ENCODE measurements at regions not wholly inside any gene's neighbourhood (a gene's known extent, or its start where the extent isn't known, plus 50 kb on each side); places are given as distances from the start of the nearest gene placed in this dataset.
"Not testable (repeated sequence)": the region's sequence is repeated elsewhere in the genome, so short reads cannot be mapped to it uniquely, and the experiment has no call there.

- Histone ChIP-seq H3K9me3 (no peaks in the 10 kb centered on the region), H3K27me3 (no peaks in the 10 kb centered on the region), H3K4me1 (ENCODE audit: control insufficient read depth in 1 of 2, insufficient read depth in 1 of 2, low read depth in 1 of 2, low read length in 1 of 2) (no peaks in the 10 kb centered on the region), H3K4me3 (ENCODE audit: low read depth in 1 of 2, low read length in 1 of 2) (no peak overlapping the region), H3K36me3 (no peaks in the 10 kb centered on the region), H3K27ac (no peak overlapping the region)
- no peak for TF ChIP-seq CTCF (IDR thresholded peaks at IDR 0.05)
These were observed 145.5 kb upstream of the POGK start for GRCh38 chr1:166693673-166694297.

DNA sequence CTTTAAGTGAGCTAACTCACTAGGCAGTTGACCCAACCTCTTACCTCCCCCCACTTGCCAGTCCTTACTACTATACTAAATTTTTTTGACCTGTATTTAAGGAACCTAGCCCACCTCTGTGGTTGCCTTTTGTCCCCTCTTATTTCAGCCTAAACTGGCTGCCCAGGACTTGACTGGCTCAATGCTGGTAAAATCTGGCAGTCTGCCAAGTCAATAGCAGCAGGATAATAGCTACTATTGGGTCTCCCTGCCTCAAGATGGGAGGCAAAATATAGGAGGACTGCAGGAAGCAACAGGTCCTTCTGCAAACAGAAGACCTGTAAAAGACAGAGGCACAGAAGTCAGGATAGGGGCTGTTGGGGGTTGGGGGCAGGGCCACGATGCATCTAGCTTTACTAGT lies 144.2 kb upstream of the POGK start:
- Histone ChIP-seq H3K4me3 (ENCODE audit: low read depth in 1 of 2, low read length in 1 of 2) (no peak overlapping the region), H3K36me3 (no peaks in the 10 kb centered on the region), H3K27me3 (no peaks in the 10 kb centered on the region), H3K4me1 (ENCODE audit: control insufficient read depth in 1 of 2, insufficient read depth in 1 of 2, low read depth in 1 of 2, low read length in 1 of 2) (no peaks in the 10 kb centered on the region), H3K9me3 (no peaks in the 10 kb centered on the region), H3K27ac (no peak overlapping the region)
- TF ChIP-seq CTCF (IDR thresholded peaks at IDR 0.05) = no peak

- H3K36me3 ChIP-seq; H3K27me3 ChIP-seq; H3K4me3 ChIP-seq (ENCODE audit: low read depth in 1 of 2, low read length in 1 of 2); H3K4me1 ChIP-seq (ENCODE audit: control insufficient read depth in 1 of 2, insufficient read depth in 1 of 2, low read depth in 1 of 2, low read length in 1 of 2); H3K9me3 ChIP-seq; H3K27ac ChIP-seq: not testable (repeated sequence)
These were observed 143.4 kb upstream of the POGK start for GRCh38 chr1:166695834-166696233.

DNA sequence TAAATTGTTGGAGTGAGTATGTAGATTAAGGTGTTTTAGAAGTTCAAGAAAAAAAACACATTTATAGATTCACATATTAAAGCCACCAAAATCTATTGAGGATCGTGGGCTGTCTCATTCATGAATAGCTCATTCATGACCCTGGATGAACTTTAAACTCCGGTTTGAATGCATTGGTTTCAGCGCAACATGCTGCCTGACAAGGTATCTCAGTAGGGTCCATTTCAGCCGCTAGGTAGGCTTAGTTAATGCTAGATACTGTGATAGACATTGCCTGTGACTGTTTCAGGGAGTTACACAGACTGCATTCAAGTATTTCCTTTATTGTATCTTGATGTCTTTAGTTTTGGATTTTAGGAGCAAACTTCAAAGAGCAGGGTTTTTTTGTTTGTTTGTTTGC lies 140.5 kb upstream of the POGK start:
- Histone ChIP-seq H3K27me3 (no peaks in the 10 kb centered on the region), H3K36me3 (no peaks in the 10 kb centered on the region), H3K9me3 (no peaks in the 10 kb centered on the region), H3K4me3 (ENCODE audit: low read depth in 1 of 2, low read length in 1 of 2) (no peak overlapping the region), H3K4me1 (ENCODE audit: control insufficient read depth in 1 of 2, insufficient read depth in 1 of 2, low read depth in 1 of 2, low read length in 1 of 2) (no peaks in the 10 kb centered on the region), H3K27ac (no peak overlapping the region)
- no peak for TF ChIP-seq CTCF (IDR thresholded peaks at IDR 0.05)

DNA sequence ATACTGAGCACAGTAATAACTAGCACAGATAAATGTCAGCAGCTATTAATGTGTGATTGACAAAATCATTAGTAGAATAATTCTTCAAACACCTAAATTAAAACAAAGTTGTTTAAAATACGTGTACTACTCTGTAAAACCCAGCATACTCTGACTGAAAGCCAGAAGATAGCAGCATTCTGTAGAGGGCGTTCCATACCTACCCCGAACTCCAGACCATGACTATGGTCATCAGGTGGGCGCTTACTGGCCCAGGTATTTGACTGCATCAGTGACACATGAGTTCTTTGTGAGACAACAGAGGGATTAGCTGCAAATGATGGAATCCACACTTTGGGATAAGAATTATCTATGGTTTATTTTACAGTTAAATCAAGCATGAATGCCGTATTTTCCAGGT lies 139.7 kb upstream of the POGK start:
- no peak overlapping the region for H3K4me3 ChIP-seq (ENCODE audit: low read depth in 1 of 2, low read length in 1 of 2)
- H3K9me3 ChIP-seq = no peaks in the 10 kb centered on the region
- H3K27me3 ChIP-seq = no peaks in the 10 kb centered on the region
- H3K36me3 ChIP-seq = no peaks in the 10 kb centered on the region
- no peak overlapping the region for H3K27ac ChIP-seq
- H3K4me1 ChIP-seq (ENCODE audit: control insufficient read depth in 1 of 2, insufficient read depth in 1 of 2, low read depth in 1 of 2, low read length in 1 of 2) = no peaks in the 10 kb centered on the region
- TF ChIP-seq CTCF (IDR thresholded peaks at IDR 0.05) = no peak

- Histone ChIP-seq H3K4me3 (ENCODE audit: low read depth in 1 of 2, low read length in 1 of 2) (no peak overlapping the region), H3K27me3 (no peaks in the 10 kb centered on the region), H3K27ac (no peak overlapping the region), H3K36me3 (no peaks in the 10 kb centered on the region), H3K9me3 (no peaks in the 10 kb centered on the region), H3K4me1 (ENCODE audit: control insufficient read depth in 1 of 2, insufficient read depth in 1 of 2, low read depth in 1 of 2, low read length in 1 of 2) (no peaks in the 10 kb centered on the region)
- no peak for TF ChIP-seq CTCF (IDR thresholded peaks at IDR 0.05)
These were observed 138.6 kb upstream of the POGK start for GRCh38 chr1:166700696-166701095.

All from neutrophil (primary cell).